GM18951 (cell line): ENCODE measurements at regions not wholly inside any gene's neighbourhood (a gene's known extent, or its start where the extent isn't known, plus 50 kb on each side); places are given as distances from the start of the nearest gene placed in this dataset.

ENCODE experiments used
- POLR2A ChIP-seq: IDR thresholded peaks from 4 replicates; pipeline ENCODE4 v1.6.1; 2011; ENCODE audit warnings: mild to moderate bottlenecking; ENCODE audit not compliant: insufficient read length, insufficient read depth; ENCODE audit errors: extremely low read depth
- in situ Hi-C: fragments of 300-500 bp; cut with MboI; formaldehyde crosslinking; loops from one replicate; pipeline ENCODE4 v1.12.0; 2022; ENCODE audit warnings: low sequenced_read_pairs, mixed read lengths, inconsistent platforms; ENCODE audit not compliant: unreplicated experiment

DNA sequence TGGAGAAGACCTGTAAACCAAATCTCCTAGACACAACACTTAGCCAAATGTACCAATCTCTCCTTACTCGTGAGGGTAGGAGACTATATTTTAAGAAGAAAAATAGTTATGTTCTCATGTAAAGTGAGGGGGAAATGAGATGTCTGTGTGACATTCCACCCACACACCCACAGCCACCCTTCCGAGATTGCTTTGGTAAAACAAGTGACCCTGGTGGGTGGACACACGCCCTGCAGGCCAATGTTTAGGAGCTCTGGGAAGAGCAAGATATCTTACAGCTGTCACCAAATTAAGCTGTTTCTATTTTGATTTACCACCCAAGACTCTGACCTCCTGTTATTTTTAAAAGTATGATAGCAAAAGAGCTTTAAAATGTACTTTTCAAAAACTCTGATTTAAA lies 147.2 kb upstream of the PFKP start:
- in situ Hi-C loops, result loop anchor here (10.0 kb wide), 1 partner anchor 55 kb away; no protein-coding TSS in a partner anchor
- TF ChIP-seq POLR2A, result no peak

DNA sequence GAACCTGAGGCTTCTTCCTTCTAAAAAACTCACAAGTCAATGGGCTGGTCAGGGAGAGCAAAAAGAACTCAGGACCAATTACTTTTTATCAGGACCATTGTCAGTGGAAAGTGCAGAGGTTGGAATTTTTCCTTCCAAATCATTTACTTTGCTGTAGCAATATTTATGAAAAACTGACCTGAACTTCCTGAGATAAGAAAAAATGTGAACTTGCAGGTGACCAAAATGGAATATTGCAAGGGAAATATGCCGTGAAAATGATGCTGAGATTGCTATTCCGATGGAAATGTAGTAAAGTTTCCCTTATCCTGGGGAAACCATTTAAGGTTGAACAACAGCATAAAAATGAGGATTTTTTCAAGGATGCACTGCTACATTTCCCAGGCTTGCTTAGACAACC lies 148.3 kb upstream of the PFKP start:
- no peak for TF ChIP-seq POLR2A
- in situ Hi-C loops, result no loop called here

DNA sequence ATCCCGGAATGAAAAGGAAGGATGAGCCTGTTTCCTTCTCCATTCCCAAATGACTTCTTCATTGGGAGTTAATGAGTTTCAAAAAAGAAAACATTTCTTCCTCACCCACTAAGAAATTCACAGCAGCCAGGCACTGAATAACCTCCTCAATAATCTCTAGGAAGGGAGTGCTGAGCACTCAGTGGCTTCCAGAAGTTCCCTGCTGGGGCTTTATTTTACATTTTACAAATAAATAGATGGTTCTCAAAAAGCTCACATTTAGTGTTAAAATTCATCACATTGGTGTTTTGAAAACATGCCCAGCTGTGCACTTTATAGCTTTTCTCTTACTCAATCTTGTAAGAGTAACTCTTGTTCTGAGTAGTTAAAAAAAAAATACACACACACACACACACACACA lies 148.9 kb upstream of the PFKP start:
- in situ Hi-C loops, result no loop called here
- no peak for TF ChIP-seq POLR2A

DNA sequence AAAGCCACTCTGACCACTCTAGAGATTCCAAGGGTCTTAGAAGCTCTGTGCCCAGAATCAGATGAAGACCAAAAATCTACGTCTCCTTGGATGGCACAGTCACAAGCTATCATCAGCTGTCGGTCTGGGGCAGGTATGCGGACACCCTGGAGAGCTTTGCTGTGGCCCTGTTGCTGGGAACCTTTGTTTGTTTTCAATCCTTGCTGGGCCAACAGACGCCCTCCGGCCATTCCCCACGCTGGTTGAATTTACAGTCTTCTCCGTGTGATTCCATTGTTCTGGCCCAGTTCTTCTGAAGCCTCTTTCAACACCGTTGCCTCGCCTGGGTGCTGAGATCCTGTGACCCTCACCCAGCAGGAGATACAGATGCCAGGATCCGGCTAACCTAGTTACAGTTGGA lies 149.4 kb upstream of the PFKP start:
- in situ Hi-C loops, result no loop called here
- no peak for TF ChIP-seq POLR2A

DNA sequence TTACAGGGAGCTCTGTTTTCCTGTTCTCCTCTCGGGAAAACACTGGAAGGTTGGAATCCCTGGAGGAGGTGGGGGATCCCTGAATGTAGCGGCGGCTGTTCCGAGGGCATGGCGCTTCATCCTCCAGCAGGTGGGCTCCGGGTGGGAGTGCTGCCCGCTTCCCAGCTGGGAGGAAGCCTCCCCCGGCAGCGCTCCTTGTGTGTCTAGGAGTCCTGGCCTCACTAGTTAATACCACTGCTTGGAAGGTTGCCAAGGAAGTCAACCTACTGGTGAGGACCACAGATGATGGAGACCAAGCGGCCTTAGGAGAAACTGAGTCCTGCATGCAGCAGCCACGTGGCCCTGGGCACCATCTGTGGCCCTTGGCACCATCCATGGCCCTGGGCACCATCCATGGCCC lies 151.9 kb upstream of the PFKP start:
- in situ Hi-C loops, result no loop called here
- TF ChIP-seq POLR2A, result no peak

DNA sequence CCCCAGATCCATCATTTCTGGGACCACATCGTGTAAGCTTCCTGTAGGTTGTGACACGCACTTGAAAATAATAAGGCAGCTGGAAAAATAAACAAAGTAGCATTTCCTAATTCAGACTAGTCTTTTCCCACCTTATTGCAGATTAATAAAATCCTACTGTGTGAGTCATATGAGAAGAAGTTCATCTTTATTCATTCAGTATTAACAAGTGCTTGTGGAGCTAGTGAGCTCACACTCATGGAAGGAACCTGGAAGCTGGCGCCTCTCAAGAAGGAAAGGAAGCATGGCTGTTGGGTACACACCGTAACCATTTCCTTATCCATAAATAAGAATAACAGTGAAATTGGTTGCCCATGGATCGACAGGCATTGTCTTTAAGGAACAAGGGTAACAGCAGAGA lies 152.6 kb upstream of the PFKP start:
- in situ Hi-C loops, result no loop called here
- no peak for TF ChIP-seq POLR2A

DNA sequence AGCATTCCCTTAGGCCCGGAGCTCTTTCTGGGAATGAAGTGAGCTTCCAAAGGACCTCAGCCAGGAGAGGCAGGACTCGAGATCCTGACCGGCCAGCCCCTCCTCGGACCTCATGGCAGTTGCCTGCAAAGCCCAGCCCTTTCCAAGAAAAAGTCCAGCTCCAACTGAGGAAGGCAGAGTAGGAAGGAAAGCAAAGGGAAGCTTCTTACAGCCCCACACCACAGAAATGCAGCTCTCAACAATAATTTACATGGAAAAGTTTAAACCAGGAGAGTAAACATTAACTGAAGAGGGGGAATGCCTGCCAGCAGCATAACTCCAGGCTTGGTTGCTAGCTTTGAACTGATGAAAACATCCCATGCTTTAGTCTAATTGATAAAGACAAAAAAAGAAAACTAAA lies 153.9 kb upstream of the PFKP start:
- in situ Hi-C loops, result no loop called here
- no peak for TF ChIP-seq POLR2A

DNA sequence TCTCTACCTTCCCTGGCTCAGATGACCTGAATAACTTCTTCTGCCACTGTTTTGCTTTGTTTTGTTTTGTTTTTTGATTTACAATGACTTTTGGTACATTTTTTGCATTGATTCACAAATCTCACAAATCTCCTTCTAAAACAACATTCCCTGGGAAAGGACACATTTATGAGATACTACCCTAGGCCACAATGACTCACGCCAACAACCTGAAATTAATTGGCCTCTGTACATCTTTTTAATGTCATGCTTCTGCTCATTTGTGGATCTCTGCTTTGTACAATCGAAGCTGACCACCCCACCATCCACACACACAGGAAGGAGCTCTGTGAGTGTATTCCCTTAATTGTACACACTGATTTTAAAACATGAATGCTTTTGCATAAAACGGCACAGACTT lies 156.7 kb upstream of the PFKP start:
- no peak for TF ChIP-seq POLR2A
- in situ Hi-C loops, result no loop called here

DNA sequence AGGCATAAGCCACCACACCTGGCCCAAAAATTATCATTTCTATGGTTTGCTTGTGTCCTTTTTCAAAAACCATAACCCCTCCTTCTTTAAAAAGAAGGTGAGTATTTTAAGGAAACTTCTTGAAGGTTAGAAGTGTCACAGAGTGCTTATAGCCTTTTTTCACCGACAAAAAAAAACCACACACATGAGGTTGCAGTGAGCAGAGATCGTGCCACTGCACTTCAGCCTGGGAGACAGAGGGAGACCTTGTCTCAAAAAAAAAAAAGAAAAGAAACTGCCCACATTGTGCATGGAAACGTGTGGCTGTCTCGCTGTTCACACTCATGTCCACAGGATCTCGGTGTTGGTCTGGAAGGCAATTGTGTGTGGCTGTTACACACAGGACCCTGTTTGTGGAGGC lies 157.4 kb upstream of the PFKP start:
- in situ Hi-C loops, result no loop called here

DNA sequence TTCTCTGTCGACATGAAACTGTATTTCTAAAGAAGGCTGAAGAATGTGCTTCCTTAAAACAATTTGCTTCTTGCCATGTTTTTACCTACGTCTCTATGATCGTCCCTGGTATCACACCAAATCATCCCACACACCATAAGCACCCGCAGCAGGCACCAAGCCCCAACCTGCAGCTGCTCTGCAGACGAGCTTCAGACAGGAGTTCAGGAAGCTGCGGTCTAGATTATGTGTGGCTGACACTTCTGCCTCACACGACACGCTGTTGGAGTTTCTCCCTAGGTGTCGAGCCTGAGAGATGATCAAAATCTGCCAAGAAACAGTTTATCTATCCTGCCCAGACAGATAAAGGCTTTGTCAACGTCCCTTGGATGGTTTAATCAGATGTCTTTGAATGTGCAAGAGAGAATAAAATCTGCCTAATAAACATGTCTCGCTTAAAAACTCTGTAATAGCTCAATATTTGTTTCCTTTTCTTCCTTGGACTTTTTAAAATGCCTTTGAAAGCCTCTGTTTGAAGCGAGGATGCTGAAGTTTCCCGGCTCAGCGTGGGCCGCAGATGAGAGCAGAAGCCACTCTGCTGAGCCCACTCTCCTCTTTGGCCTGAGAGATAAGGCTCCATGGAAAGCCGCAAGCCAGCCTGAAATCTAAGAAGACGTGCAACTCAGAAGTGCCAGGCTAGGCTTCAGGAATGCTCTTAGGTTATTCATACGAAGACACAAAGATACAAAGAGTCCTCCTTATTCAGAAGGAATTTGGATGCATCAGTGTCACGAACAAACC lies 158.3 kb upstream of the PFKP start:
- in situ Hi-C loops, result no loop called here
- no peak for TF ChIP-seq POLR2A

More for the DNA sequence above, 157.4 kb upstream of the PFKP start:
- no peak for TF ChIP-seq POLR2A

DNA sequence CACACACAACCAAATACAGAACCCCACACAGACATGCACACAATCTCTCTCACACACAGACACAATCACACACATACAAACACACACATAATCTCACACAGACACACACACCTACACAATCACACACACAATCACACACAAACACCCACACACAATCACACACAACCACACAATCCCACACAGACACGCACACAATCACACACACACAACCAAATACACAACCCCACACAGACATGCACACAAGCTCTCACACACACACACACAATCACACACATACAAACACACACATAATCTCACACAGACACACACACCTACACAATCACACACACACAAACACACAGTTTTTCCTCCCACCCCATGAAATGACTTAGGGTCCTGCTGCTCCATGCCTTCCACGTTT lies 160.4 kb upstream of the PFKP start:
- no peak for TF ChIP-seq POLR2A
- in situ Hi-C loops, result no loop called here

DNA sequence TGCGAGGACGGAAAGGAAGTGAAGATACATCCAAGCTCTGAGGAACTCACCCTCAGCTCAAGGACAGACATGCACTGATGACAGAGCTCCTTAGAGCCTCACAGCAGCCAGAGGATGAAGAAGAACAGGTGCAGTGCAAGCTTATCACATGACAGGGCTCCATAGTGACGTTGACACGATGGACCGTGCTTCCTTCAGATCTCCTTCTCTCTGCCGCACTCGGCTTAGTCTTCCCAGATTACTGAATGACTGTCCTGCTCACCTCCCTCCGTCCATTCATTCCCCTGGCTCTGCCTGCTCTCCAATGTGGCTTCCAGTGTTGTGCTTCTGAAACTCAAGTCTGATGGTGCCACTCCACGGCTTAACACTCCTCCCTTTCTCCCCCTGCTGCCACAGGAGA lies 161.5 kb upstream of the PFKP start:
- in situ Hi-C loops, result no loop called here
- no peak for TF ChIP-seq POLR2A

DNA sequence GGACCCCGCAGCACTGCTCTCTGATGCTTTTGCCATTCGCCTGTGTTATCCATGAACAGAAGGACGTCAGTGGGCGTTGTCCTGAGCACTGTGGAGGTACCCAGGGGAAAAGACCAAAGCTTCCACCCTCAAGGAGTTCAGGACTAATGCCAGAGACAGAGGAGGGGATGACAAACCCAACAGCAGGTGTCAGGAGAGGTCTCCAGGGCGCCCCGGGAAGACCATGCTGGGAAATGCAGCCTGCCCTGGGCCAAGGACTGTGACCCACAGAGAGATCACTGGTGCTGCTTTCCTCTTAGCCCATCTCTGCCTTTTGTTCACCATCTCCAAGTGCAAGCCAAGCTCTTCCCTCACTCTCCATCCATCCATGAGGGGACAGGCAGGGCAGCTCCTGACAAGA lies 166.8 kb upstream of the PFKP start:
- TF ChIP-seq POLR2A, result no peak
- in situ Hi-C loops, result no loop called here

DNA sequence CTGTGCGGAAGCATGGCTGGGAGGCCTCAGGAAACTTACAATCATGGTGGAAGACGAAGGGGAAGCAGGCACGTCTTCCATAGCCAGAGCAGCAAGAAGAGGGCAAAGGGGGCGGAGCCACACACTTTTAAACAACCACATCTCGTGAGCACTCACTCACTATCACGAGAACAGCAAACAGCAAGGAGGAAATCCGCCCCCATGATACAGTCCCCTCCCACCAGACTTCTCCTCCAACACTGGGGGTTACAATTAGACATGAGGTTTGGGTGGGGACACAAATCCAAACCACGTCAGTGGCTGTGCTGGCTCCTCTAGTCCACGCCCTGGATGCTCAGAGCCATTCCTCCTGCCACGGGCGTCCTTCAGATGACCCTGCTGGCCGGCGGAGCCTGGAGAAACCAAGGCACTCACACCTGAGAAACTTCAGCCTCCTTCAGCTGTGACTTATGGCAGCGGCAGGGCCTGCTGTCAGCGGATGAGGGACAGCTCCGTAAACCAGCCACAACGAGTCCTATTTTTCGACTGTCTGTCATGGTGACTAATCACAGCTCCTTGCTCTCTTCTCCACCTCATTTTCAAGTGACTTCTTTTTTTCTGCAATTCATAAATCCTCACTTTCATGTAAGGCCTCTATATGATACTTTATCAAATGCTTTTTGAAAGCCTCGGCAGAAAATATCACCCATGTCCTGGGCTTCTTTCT lies 167.9 kb upstream of the PFKP start:
- no peak for TF ChIP-seq POLR2A
- in situ Hi-C loops, result no loop called here
